HG02884 (cell line): ENCODE measurements at regions not wholly inside any gene's neighbourhood (a gene's known extent, or its start where the extent isn't known, plus 50 kb on each side); places are given as distances from the start of the nearest gene placed in this dataset.
"Not testable (repeated sequence)": the region's sequence is repeated elsewhere in the genome, so short reads cannot be mapped to it uniquely, and the experiment has no call there.

Experiments
- ATAC-seq: cut with Tn5 transposase; IDR thresholded peaks from one replicate; pipeline ENCODE4 v1.9.1; 2021; ENCODE audit warnings: mild to moderate bottlenecking, moderate library complexity; ENCODE audit not compliant: unreplicated experiment

DNA sequence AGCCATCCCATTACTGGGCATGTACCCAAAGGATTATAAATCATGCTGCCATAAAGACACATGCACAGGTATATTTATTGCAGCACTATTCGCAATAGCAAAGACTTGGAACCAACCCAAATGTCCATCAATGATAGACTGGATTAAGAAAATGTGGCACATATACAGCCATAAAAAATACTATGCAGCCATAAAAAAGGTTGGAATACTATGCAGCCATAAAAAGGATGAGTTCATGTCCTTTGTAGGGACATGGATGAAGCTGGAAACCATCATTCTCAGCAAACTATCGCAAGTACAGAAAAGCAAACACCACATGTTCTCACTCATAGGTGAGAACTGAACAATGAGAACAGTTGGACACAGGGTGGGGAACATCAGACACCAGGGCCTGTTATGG lies 151.5 kb downstream of the PLK2 start:
- ATAC-seq: not testable (repeated sequence)

DNA sequence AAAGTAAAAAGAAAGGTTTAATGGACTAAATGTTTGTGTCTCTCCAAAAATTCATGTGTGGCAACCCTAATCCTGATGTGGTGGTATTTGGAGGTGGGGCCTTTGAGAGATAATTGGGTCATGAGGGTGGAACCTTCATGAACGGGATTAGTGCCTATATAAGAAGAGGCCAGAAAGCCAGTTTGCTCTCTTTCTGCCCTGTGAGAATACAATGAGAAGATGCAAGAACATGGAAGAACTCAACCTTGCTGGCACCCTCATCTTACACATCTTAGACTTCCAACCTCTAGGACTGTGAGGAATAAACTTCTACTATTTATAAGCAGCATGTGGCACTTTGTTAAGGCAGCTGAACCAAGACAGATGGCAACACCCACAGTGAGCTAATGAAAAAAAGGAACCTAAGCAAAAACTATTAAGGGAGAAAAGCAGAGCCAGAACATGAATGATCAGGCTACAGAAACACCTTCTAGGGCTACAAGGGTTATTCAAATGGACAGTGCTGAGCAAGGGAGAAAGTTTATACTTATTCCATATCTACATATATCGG lies 159.5 kb downstream of the PLK2 start:
- ATAC-seq: no peak

- no peak for ATAC-seq
These were observed 160.6 kb downstream of the PLK2 start for GRCh38 chr5:58299256-58299655.

- ATAC-seq: peak; percentile 55
These were observed 165.1 kb downstream of the PLK2 start for GRCh38 chr5:58294598-58295305.

GRCh38 chr5:58288275-58288674 lies 171.6 kb downstream of the PLK2 start:
- ATAC-seq: not testable (repeated sequence)

GRCh38 chr5:58286741-58287140 lies 173.1 kb downstream of the PLK2 start:
- ATAC-seq: no peak

DNA sequence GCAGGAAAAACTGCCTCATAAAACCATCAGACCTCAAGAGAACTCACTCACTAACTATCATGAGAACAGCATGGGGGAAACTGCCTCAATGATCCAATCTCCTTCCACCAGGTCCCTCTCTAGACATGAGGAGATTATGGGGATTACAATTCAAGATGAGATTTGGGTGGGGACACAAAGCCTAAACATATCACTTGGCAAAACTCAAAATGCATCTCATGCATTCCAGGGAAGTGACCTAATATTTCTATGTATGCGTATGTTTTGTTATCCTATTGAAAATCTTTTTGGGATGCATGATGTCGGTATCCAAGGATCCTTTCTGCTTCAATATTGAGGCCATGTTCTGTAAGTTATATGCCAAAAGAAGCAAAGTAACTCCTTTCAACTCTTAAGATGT lies 174.0 kb downstream of the PLK2 start:
- ATAC-seq: no peak

DNA sequence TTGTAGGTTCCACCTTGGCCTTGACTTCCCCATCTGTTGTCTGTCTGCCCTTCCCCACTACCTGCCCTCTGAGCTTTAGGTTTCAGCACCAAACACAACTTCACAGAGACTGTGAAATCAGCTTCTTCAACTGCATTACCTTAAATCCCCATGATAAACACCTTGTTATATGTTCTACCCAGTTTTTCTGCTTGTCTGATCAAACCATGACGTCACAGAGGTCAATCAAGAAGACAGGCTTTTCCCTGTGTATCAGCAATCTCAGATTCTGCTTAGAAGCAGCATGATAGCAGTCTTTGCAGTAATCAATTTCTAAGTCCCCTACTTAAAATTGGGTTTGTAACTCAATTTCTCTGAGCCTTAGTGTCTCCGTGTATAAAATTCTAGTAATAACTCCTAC lies 175.0 kb downstream of the PLK2 start:
- no peak for ATAC-seq

- ATAC-seq: no peak
These were observed 178.7 kb downstream of the PLK2 start for GRCh38 chr5:58281189-58281588.

DNA sequence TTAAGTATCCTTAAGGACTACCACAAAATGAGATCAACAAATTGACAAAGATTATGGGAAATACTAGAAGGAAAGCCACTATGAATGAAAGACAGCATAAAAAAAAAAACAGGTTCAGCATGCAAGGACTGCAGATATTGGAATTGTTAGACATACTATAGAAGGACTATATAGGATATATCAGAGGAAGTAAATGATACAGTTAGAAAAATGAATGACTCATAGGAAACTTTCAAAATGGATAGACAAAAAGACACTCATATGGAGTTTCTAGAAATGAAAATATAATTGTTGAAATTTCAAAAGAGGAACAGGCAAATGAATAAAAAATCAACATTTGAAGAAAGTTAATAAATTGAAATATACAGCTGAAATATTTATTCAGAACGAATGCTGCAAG lies 180.6 kb downstream of the PLK2 start:
- no peak for ATAC-seq

DNA sequence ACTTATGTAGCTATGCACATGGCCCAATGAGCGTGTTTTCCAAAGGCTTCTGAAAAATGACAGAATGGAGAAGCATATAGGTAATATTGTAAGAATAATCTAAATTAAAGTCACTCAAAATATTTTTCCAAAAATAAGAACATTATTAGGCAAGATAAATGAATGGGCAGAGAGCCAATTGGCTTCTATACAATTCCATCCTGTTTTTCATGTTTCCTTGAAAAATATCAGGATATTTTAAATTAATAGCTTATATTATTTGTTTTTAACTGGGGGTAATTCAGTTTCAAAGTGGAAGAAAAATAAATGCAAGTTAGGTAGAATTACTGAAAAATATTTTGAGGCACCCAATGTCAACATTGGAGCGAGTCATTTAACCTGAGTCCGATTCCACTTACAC lies 183.5 kb downstream of the PLK2 start:
- ATAC-seq: no peak

DNA sequence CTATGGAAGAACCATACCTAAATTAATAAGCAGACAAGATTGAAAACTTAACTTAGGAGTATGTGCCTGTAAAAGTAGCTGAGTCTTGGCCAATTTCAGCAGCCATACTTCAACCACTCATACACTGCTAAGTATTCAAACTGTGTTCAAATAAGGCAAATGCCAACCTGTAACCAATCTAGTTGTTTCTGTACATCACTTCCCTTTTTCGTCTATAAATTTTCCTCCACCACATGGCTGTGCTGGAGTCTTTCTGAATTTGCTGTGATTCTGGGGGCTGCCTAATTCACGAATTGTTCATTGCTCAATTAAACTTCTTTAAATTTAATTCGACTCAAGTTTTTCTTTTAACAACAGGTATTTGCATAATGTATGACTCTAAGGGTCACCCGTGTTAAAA lies 184.4 kb downstream of the PLK2 start:
- ATAC-seq: no peak

DNA sequence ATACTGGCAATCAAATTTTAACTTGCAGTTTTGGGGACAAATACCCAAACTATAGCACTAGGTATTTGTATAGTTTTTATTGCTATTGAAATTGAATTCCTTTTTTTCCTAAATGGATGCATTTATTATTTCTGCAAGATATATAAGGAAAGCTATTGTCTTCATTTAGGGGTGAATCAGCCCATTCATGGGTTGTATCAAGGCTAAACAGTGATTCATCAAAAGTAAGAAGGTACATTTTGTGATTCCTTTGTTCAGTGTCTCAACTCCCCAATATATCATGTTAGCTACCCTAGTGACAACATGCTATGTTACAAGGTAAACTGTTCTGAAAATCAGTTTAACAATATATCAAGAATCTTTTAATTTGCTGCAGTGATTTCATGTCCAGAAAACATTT lies 185.7 kb downstream of the PLK2 start:
- no peak for ATAC-seq

- no peak for ATAC-seq
These were observed 186.2 kb downstream of the PLK2 start for GRCh38 chr5:58273711-58274110.

- no peak for ATAC-seq
These were observed 191.6 kb downstream of the PLK2 start for GRCh38 chr5:58268268-58268667.

DNA sequence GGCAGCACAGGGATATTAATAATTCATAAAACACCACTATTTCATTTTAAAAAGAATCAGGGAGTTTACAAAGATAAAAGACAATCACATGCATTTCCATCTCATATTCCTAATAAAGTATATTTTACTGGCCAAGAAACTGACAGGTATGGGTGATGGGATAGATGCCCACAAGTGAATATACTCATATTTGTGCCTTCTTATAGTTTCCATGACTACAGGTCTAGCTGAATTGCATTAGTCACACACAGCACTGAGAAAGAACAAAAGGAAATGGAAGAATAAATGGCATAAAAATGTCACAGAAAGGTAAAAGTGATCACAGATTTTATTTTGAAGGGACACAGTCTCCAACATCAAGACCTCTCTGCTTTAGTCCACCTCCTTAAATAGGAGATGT lies 193.5 kb downstream of the PLK2 start:
- ATAC-seq: no peak

GRCh38 chr5:58265246-58265930 lies 194.5 kb downstream of the PLK2 start:
- no peak for ATAC-seq

DNA sequence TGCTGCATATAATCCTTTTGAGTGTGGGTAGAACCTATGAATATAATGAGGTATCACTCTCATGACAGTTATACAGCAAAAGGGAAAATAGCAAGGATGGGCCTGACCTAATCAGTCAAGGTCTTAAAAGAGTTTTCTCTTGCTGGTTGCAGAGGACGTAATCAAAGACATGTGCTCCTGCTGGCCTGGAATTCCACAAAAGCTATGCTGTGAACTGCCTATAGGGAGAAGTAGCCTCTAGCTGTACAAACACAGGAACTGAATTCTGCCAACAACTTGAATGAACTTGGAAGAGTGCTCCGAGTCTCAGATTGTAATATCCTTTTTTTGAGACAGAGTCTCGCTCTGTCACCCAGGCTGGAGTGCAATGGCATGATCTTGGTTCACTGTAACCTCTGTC lies 195.6 kb downstream of the PLK2 start:
- no peak for ATAC-seq

GRCh38 chr5:58263296-58263695 lies 196.6 kb downstream of the PLK2 start:
- ATAC-seq: no peak

- ATAC-seq: no peak
These were observed 197.7 kb downstream of the PLK2 start for GRCh38 chr5:58262226-58262625.

DNA sequence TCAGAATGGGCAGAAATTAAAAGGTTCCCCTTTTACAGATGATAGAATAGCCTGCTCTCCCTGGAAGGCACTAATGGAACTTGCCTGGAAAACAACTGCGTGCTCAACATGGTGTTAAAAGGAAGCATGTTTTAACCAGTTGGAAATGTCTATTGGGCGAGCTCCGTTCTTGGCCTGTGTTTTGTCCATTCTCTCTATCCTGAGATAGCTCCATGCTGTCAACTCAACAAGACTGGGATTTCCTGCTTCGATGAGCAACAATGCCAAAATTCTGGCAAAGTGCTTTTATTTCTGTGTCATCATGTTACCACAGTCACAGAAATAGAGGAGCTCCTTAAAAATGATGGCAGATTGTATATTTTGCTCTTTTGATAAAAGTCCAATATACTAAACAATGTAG lies 198.3 kb downstream of the PLK2 start:
- no peak for ATAC-seq

- no peak for ATAC-seq
These were observed 199.6 kb downstream of the PLK2 start for GRCh38 chr5:58260243-58260642.
